HG03060 (cell line): ENCODE measurements at regions not wholly inside any gene's neighbourhood (a gene's known extent, or its start where the extent isn't known, plus 50 kb on each side); places are given as distances from the start of the nearest gene placed in this dataset.

Source experiments
- ATAC-seq: cut with Tn5 transposase; IDR thresholded peaks from one replicate; pipeline ENCODE4 v1.9.1; 2021; ENCODE audit warnings: low read depth, moderate number of reproducible peaks; ENCODE audit not compliant: unreplicated experiment

GRCh38 chr14:66435683-66436082, 50.5 kb upstream of the CCDC196 start:
- ATAC-seq: no peak
